ENCODE measurements at regions not wholly inside any gene's neighbourhood (a gene's known extent, or its start where the extent isn't known, plus 50 kb on each side); places are given as distances from the start of the nearest gene placed in this dataset.

GRCh38 chr2:64842030-64842429 lies 147.2 kb upstream of the SLC1A4 start:
- no peak for TF ChIP-seq CTCF (IDR thresholded peaks at IDR 0.05)
- TF ChIP-seq ATF3 (CRISPR knock-in tag; conservative IDR thresholded peaks at IDR 0.05), result no peak
- TF ChIP-seq ESRRA (CRISPR knock-in tag; IDR thresholded peaks at IDR 0.05; ENCODE audit: borderline replicate concordance), result no peak
- TF ChIP-seq CREM (CRISPR knock-in tag; IDR thresholded peaks at IDR 0.05), result no peak
- TF ChIP-seq TCF7 (CRISPR knock-in tag; IDR thresholded peaks at IDR 0.05; ENCODE audit: low read depth), result no peak
- no peak for TF ChIP-seq HMGXB4 (CRISPR knock-in tag; IDR thresholded peaks at IDR 0.05)

All from WTC11 (cell line).